ENCODE measurements at regions not wholly inside any gene's neighbourhood (a gene's known extent, or its start where the extent isn't known, plus 50 kb on each side); places are given as distances from the start of the nearest gene placed in this dataset.

DNA sequence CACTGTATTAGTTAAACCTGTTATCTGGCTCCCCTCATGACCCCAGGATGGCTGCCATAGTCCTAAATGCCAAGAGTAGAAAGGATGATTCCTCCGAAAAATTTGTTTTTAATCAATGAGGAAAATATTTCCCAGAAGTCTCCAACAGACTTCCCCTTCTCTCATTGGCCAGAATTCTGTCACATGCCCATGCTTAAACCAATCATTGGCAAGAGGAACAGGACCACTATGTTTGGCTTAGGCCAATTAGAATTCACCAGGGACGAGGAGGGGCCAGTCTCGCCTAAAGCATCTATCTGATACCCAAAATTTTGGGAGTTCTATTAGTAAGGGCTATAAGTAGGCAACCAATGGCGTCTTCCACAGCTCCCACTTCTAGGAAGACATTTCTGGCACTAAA, 71.2 kb upstream of the IL6 start:
- DNase-seq: no peak

DNA sequence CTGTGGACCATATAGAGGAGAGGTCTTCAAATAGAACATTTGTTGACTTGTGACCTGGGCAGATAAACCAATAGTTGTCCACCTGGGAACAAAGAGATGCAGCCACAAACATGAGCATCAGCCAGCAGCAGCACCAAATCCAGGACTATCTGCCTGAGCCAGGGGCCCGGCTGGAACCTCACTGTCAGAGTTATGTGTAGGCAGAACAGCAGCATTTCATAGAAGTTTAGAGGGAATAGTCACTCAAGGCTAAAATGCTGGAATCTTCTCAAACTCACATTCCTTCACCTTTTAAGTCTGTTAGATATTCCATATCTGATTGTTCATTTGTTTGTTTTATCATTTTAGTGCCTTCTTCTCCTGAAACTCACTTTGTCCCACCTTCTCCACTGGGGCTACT, 72.2 kb upstream of the IL6 start:
- DNase-seq: no peak

DNA sequence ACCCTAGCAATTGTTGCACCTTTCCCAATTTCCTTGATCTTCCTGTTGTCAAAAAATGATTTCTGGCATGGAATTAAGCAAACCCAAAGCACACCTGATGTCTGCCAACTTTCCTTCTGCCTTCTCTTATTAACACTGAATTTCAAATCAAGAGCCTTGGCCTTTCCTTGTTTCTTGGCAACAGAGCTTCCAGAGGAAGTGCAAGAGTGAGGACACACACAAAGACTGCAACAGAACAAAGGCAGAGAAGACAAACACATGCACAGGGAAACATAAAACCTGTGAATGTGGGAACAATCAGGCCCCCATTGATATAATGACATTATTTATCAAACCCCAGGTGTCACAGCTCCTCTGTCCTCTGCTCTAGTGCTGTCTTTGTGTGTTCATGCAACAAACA, 73.0 kb upstream of the IL6 start:
- no peak for DNase-seq

DNA sequence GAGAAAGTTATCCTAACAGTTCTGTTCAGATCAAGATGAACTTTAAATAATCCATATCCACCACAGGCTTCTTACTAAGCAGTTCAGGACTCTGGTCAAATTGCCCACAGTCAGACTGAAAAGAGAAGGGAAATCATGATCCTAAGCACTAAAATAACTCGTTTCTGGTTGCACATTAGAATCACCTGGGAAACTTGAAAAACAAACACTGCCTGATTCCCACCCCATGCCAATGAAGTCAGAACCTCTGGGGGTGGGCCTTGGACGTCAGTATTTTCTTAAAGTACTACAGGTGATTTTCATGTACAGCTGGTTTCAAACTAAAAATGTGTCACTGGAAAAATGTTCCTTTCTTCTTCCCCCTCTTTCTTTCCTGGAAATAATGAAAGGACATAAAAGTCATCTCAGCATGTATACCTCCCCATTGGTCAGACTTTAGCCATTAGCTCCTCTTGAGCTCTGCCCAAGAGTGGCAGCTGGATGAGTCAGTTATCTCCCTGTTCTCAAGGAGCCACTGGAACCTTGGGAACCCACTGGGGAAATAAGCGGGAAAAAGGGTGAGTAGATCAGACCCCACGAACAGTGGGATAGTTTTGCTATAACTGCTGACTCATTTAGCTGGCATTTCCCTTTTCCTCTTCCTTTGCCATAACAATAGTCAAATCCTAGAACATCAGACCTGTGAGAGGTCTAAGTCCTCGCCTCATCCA, 75.3 kb upstream of the IL6 start:
- no peak for DNase-seq

DNA sequence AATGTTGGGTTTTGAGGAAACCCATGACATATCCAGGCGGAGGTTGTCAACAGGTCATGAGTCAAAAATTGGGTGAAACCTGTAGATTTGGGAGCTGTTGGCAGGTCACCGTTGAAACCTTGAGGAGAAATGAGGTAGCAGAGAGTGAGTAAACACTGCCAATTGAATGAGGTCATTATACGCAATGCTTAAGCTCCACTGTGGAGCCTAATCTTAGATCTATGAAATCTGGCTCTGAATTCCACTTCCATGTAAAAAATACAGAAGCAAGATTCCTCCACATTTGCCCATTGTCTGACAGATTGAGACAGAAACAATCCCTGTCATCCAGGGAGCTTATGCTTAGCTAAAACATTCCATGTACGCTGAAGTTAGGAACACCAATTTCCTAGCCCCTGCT, 76.0 kb upstream of the IL6 start:
- DNase-seq: no peak

DNA sequence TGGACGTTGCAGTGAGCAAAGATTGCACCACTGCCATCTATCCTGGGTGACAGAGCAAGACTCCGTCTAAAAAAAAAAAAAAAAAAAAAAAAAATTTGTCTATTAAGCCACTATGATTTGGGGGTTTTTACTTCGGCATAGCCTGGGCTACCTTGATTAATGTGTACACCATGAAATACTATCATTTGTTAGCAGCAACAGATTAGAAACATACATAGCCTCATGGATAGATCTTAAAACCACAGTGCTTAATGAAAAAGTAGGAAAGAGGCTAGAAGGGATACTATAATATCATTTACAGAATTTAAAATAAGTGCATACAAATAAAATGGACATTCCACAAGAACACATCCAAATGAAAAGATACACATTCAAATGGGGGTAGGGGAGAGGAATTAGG, 77.3 kb upstream of the IL6 start:
- DNase-seq: no peak

DNA sequence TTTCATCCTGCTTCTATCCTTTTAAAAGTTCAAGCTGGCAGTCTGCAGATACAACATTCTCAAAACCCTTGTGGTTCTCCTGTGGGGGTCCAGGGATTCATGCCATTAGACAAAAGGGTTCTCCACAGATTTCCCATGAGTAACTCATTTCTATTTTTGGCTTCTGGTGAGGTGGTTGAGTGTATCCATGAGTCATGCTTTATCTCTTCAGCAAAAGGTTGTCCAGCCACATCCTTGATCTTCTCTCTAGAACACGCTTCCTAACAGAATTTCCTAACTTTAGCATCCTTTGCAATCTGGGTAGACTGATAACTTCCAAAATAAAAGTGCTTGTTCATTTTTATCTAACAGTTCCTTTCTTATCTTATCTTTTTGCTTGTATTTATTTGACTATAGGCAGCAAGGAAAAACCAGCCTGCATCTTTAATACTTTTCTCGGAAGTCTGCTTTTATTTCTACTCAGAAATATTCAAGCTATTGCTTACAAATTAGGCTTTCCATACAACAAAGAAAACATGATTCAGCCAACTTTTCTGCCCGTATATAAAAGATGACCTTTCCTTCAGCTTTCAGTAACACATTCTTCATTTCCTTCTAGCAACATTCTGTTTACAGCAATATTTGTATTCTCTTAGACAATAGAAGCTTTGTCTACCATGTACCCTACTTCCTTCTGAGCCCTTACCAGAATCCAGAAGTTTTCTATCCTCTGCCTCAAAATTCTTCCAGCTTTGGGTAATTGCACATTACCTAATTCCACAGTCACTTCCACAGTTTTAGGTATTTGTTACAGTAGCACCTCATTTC, 79.3 kb upstream of the IL6 start:
- DNase-seq: no peak

DNA sequence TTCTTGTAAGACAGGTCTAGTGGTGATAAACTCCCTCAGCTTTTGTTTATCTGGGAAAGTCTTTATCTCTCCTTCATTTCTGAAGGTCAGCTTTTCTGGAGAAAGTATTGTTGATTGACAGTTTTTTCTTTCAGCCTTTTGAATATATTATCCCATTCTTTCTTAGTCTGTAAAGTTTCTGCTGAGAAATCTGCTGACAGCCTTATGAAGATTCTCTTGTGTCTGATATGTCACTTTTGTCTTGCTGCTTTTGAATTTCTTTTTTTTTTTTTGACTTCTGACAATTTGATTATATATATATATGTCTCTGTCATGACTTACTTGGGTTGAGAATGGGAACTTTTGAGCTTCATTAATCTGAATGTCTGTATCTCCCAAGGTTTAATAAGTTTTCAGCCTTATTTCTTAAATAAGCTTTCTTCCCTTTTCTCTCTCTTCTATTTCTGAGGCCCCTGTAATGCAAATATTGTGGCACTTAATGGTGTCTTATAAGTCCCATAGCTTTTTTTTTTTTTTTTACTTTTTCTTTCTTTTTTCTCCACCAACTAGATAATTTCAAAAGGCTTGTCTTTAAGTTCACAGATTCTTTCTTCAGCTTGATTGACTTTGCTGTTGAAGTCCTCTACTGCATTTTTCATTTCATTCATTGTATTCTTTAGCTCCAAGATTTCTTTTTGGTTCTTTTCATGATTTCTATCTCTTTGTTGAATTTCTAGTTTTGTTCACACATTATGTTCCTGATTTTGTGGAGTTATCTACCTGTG, 81.4 kb upstream of the IL6 start:
- DNase-seq: no peak

DNA sequence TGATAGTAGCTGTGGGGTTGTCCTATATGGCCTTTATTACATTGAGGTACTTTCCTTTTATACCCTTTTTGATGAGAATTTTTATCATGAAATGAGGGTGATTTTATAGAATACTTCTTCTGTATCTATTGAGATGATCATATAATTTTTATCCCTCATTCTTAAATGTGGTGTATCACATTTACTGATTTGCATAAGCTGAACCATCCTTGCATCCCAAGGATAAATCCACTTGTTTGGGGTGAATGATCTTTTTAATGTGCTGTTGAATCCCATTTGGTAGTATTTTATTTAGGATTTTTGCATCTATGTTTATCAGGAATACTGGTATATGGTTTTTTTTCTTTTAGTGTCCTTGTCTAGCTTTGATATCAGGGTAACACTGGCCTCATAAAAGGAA, 84.5 kb upstream of the IL6 start:
- DNase-seq: no peak

DNA sequence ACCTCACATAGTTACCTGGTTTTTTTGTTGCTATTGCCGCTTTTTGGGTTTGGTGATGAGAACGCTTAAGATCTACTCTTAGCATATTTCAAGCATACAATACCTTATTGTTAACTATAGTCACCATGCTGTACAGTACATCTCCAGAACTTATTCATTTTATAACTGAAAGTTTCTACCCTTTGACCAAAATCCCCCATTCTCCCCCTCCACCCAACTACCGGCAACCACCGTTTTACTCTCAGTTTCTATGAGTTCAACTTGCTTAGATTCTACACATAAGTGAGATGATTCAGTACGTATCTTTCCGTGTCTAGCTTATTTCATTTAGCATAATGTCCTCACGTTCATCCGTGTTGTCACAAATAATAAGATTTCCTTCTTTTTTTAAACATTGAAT, 86.7 kb upstream of the IL6 start:
- DNase-seq: no peak

DNA sequence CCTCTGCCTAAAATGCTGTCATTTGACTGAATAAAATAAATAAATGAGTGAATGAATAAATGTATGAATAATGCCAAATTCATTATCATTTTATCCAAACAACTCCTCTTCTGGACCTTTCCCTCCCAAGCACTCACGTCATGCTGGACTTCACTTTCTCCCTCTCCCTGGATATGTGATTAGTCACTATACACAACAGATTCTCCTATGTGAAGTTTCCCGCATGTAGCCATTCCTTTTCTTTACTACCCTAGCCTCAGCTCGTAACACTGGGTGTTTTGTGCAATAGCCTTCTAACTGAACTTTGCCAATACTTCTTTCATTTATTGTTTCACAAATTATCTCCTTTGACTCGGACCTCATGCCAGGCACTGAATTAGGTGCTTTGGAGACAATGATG, 87.6 kb upstream of the IL6 start:
- DNase-seq: no peak

DNA sequence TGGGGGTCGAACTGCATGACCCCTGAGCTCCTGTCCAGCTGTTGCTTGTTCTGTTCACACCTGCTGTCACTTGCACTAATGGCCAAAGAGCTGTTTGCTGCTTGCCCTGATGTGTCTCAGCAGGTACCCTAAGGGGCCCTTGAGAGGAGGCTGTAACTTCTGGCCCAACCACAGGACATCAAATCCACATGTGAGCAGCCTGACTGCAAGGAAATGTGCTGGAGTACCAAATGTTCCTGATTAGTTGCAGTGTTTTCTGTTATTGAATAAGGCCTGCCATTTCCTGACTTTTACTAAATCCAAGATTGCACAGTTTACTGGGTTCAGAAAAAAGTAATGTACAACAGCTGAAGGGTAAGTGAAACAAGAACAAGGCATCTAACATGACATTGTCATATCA, 91.7 kb upstream of the IL6 start:
- no peak for DNase-seq

DNA sequence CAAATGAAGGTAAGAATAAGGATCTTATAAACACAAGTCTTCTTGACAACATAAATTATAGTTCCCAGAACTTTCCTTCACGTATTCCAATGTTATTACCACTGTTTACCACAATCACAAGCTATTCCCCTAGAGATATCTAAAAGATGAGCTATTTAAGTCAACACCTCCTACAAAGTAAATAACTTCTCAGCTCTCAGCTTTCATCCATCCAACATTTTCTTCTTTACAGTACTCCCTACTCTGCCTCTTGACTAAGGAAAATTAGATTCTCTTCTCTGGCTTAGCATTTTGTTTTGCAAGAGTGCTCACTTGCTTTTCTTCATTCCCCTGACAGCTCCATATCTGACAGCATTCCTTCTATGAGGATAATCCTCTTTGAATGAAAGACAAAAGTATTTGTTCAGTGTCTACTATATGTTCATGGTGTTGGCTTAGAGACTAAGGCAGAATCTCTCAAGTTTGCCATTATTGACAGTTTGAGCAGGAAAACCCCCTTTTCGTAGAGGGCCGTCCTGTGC, 93.0 kb upstream of the IL6 start:
- no peak for DNase-seq

DNA sequence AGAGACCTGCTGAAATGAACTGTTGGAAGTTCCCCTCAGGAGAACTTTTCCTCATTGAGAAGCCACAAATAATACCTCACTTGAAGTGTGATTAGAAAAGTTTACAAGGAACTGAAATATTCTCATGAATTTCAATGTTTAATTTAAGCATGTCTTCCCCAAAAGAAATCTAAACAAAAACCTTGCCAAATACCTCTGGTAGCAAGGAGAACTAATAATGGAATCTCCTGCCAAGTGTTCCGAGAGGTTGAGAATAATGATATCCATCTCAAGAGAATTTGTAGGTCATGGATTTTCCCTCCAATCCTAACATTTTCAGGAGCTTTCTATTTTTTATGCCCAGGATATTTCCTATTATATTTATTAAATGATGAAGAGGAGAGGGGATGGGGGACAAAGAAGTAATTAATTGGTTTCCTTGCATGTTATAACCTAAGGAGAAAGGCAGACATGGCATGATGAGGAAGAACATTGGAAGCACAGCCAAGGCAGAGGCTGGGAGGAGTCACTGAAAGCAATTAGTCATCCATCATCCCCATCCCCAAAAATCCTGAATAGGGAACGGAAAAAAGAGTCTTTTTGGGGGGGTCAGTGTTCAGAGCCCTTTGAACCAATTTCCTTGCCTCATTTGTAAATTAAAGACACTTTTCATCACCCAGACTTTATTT, 93.6 kb upstream of the IL6 start:
- DNase-seq: no peak

DNA sequence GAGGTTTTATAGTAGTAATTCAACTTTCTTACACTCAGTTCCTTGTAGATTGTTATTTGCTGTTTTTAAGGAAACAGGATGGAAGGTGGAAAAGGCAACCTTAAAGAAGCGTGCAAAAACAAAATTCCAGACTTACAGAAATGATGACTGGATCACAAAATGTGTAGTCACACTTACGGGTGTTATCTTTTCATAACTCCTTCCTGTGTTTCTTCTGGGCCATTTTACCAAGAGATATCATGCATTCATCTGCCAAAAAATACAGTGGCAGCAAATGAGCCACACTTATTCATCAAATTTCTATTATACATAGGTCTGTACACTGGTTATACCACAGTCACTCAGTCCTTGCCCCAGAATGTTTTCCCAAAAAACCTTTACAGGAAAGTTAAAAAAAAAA, 94.3 kb upstream of the IL6 start:
- no peak for DNase-seq

DNA sequence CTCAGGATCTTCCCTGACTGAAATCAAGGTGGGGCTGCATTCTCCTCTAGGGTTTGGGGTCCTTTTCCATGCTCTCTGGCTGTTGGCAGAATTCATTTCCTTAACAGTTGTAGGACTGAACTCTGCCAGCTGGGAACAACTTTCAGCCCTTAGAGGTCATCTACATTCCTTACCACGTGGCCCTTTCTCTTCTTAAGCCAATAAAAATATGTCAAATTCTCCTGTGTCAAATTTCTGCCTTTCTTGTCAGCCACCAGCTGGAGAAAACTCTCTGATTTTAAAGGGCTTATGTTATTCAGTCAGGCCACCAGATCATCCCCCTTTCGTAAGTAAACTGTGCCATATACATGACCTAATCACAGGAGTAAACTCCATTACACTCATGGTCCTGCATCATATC, 95.3 kb upstream of the IL6 start:
- no peak for DNase-seq

DNA sequence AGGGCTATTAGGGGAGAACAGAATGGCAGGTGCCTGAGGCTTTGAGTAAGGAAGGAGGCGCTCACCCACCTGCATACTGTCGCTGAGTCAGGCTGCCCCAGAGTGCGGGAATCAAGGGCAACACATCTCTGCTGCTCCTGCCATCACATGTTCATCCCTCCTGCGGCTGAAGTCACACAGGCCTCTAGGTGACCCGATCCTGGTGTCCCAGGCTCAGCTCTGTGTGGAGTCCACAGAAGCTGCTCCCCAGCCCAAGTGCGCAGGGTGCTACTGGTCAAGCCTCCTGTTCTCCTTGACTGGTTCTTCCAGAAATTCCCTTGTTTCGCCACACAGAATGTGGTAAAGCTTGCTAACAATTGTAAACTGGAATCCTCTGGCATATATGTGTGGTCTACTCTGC, 96.9 kb upstream of the IL6 start:
- no peak for DNase-seq

DNA sequence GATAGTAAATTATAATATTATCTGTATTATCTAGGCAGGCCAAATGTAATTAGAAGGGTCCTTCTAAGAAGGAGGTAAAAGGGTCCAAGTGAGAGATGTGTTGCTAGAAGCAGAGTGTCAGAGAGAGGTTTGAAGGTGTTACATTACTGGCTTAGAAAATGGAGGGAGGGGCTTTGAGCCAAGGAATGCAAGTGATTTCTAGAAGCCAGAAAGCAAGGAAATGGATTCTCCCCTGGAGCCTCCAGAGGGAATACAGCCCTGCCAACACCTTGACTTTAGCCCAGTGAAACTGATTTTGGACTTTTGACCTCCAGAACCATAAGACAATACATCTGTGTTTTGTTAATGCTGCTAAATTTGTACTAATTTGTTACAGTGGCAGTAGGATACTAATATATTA, 97.9 kb upstream of the IL6 start:
- DNase-seq: no peak

DNA sequence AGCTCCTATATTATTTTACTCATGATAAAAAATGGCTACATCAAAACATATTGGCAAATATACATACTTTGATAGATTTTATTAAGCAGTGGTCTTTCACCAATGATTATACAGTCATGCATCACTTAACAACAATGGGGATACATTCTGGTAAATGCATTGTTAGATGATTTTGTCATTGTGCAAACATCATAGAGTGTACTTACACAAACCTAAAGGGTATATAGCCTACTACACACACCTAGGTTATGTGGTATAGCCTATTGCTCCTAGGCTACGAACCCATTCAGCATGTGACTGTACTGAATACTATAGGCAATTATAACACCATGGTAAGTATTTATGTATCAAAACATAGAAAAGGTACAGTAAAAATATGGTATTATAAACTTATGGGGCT, 98.9 kb upstream of the IL6 start:
- no peak for DNase-seq

DNA sequence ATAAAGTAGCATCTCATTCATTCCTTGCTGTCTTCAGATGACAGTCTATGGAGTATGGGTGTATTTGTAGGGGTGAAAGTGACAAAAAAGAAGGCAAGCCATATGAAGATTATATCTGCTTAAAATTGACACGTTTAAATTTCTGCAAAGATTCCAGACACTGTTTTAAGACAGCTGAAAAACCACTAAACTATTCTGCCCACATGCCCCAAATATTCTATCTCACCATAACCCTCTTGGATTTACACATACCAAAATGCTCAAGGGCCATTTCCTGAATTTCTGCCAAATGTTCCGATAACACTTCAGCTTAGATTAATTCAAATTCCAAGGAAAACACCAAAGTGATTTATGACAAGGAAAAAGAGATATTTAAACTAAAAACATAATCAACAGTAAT, 99.9 kb upstream of the IL6 start:
- no peak for DNase-seq

DNA sequence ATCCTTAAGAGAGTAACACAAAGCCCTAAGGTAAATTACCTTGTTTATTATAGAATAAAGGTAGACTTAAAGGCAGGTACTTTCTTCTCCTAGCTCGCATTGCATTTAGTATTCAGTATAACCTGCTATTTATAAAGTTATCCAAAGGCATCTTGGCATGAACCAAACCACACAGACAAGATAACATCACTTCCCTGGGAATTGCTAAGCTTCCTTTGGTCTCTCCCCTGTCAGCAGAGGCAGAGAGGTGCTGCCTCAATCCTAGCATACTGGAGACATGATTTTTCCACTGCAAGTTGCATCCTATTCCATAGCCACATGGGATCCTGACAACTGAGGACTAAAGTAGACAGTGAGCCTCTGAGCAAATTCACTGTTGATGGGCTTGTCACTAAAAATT, 101.7 kb upstream of the IL6 start:
- no peak for DNase-seq

DNA sequence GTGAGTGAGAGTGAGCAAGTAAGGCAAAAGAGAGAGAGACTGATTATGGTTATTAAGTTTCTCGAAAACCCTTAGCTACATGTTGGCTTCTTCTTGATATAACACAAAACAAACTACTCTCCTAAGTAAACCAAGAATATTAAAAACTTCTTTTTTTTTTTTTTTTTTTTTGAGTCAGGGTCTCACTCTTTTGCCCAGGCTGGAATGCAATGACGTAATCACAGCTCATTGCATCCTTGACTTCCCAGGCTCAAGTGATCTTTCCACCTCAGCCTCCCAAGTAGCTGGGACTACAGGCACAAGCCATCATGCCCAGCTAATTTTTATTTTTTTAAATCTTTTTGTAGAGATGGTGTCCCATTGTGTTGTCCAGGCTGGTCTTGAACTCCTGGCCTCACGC, 102.2 kb upstream of the IL6 start:
- DNase-seq: no peak

DNA sequence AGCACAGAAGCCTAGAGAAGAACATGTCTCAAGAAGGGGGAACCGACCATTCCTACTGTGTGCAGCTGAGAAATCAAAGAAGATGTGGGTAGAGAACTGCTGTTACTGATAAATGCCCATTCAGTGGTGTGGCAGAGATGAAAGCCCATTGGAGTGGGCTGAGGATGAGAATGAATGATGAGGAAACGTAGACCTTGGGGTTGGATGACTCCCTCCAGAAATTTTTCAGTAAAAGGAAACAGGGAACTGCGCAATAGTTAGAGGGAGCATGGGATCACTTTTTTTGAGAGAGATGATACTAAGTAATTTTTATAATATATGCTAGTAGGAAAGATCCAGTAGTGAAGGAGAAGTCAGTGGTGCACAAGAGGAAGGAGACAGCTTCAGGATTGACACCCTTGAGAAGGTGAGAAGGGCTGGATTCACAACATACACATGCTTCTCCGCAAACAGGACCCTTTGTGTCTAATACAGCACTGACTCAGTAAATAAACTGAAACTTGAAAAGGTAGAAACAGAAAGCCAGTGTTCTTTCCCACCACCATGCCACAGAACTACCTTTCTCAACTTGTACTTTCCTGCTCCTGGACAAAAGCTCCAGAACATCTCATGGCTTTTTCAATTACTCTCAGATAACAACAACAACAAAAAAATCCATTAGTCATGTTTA, 104.7 kb upstream of the IL6 start:
- no peak for DNase-seq

All from activated T-cell treated with anti-CD3 and anti-CD28 coated beads for 4 hours (primary cell).